ENCODE measurements at regions not wholly inside any gene's neighbourhood (a gene's known extent, or its start where the extent isn't known, plus 50 kb on each side); places are given as distances from the start of the nearest gene placed in this dataset.

DNA sequence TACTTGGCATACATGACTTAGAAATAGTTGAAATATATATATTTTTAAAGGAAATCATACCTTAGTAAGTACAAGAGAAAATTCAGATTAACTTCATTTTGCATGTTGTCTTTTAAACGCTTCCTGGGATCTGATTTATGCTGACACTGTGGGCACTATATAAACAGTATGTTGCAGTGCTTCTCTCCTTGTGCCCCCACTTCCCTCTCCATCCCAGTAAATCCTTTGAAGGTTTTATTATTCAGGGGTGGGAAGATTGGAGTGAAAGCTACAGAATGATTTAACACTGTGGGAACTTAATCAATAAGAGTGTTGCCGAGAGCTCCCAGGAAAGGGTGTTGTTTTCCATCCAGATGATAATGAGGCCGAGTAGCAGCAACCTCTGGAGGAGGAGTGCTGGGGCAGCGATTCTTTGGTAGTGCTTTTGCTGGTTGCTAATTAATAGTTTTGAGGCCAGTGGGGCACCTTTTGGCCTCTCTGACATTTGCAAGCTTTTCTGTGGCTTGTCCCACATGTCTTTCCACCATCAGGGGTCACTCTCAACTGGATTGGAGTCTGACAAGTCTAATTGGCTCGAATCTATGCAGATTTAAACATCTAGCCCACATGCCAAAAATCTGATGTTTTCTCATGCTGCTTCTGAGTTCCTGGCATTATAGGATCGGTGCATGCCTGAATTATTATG lies 183.0 kb upstream of the MMS22L start:
- CTCF ChIA-PET: no interaction called here

DNA sequence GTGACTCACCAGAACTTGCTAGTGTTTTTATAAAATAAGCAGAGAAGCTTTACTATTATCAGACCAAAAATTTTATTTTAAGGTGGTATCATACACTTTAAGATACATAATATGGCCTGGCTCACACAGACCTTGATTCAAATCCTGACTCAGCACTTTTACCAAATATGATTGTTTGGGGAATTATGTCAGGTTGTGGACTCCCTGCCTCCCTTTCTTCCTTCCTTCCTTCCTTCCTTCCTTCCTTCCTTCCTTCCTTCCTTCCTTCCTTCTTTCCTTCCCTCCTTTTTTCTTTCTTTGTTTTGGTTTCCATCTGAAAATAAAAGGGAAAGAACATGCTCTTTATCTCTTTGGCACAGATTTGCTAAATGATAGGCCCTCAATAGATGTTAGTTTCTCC lies 186.0 kb upstream of the MMS22L start:
- Histone ChIP-seq H3K4me3 (ENCODE audit: control extremely low read depth in 1 of 5, extremely low read depth in 1 of 5, insufficient read depth in 1 of 5, low read depth in 2 of 5, low read length in 4 of 5) (no peak overlapping the region), H4K20me1 (ENCODE audit: control insufficient read depth, insufficient read depth, low read length, poor library complexity, severe bottlenecking) (no peaks in the 10 kb centered on the region), H3K36me3 (replicated peaks in 1 of 2; ENCODE audit: control extremely low read depth in 1 of 2, control insufficient read depth in 1 of 2, extremely low read depth in 1 of 2, insufficient read depth in 2 of 2, low read length in 1 of 2) (no peaks in the 10 kb centered on the region), H3K4me2 (replicated peaks; ENCODE audit: low read depth, low read length, poor library complexity, severe bottlenecking) (no peak overlapping the region), H3K79me2 (ENCODE audit: control insufficient read depth, insufficient read depth, low read length) (no peaks in the 10 kb centered on the region), H3K27ac (ENCODE audit: low read length in 2 of 2) (no peak overlapping the region), H2AFZ (ENCODE audit: insufficient read depth, low read depth, low read length, poor library complexity, severe bottlenecking) (no peak overlapping the region), H3K9me3 (ENCODE audit: control extremely low read depth in 1 of 3, control insufficient read depth in 2 of 3, insufficient read depth in 1 of 3, low read length in 2 of 3) (no peaks in the 10 kb centered on the region), H3K4me1 (ENCODE audit: control insufficient read depth in 2 of 2, insufficient read depth in 2 of 2, low read length in 2 of 2) (no peaks in the 10 kb centered on the region), H3K9ac (ENCODE audit: low read length) (no peak overlapping the region), H3K27me3 (replicated peaks in 1 of 4; ENCODE audit: control extremely low read depth in 1 of 4, control insufficient read depth in 3 of 4, insufficient read depth in 4 of 4, low read length in 3 of 4) (no peaks in the 10 kb centered on the region)
- no peaks in the 10 kb centered on the region for H3K4me1 Mint-ChIP-seq
- intact Hi-C loops (cut with micrococcal nuclease): no loop called here
- ATAC-seq (ENCODE audit: low read depth) (no peak), DNase-seq (no peak)
- no peak for TF ChIP-seq EZH2 (IDR thresholded peaks at IDR 0.05; ENCODE audit: borderline replicate concordance, insufficient read depth, low read depth, low read length, poor library complexity, severe bottlenecking)
- TF ChIP-seq, protein P1, sequence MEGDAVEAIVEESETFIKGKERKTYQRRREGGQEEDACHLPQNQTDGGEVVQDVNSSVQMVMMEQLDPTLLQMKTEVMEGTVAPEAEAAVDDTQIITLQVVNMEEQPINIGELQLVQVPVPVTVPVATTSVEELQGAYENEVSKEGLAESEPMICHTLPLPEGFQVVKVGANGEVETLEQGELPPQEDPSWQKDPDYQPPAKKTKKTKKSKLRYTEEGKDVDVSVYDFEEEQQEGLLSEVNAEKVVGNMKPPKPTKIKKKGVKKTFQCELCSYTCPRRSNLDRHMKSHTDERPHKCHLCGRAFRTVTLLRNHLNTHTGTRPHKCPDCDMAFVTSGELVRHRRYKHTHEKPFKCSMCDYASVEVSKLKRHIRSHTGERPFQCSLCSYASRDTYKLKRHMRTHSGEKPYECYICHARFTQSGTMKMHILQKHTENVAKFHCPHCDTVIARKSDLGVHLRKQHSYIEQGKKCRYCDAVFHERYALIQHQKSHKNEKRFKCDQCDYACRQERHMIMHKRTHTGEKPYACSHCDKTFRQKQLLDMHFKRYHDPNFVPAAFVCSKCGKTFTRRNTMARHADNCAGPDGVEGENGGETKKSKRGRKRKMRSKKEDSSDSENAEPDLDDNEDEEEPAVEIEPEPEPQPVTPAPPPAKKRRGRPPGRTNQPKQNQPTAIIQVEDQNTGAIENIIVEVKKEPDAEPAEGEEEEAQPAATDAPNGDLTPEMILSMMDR (IDR thresholded peaks at IDR 0.05): no peak
- H3K9me3 Mint-ChIP-seq (ENCODE audit: insufficient read depth): no peaks in the 10 kb centered on the region
- POLR2A ChIA-PET: no interaction called here
- H3K27me3 Mint-ChIP-seq: peaks cover 3% of the 10 kb centered on the region
- no peak overlapping the region for H3K27ac Mint-ChIP-seq
- no peak overlapping the region for H3K4me3 Mint-ChIP-seq
- CTCF ChIA-PET: no interaction called here

More for the DNA sequence above, 183.0 kb upstream of the MMS22L start:
- Histone ChIP-seq H4K20me1 (ENCODE audit: control insufficient read depth, insufficient read depth, low read length, poor library complexity, severe bottlenecking) (no peaks in the 10 kb centered on the region), H3K79me2 (ENCODE audit: control insufficient read depth, insufficient read depth, low read length) (no peaks in the 10 kb centered on the region), H3K4me1 (ENCODE audit: control insufficient read depth in 2 of 2, insufficient read depth in 2 of 2, low read length in 2 of 2) (no peaks in the 10 kb centered on the region), H3K27me3 (replicated peaks in 1 of 4; ENCODE audit: control extremely low read depth in 1 of 4, control insufficient read depth in 3 of 4, insufficient read depth in 4 of 4, low read length in 3 of 4) (no peaks in the 10 kb centered on the region), H2AFZ (ENCODE audit: insufficient read depth, low read depth, low read length, poor library complexity, severe bottlenecking) (no peak overlapping the region), H3K4me2 (replicated peaks; ENCODE audit: low read depth, low read length, poor library complexity, severe bottlenecking) (no peak overlapping the region), H3K27ac (ENCODE audit: low read length in 2 of 2) (no peak overlapping the region), H3K36me3 (replicated peaks in 1 of 2; ENCODE audit: control extremely low read depth in 1 of 2, control insufficient read depth in 1 of 2, extremely low read depth in 1 of 2, insufficient read depth in 2 of 2, low read length in 1 of 2) (no peaks in the 10 kb centered on the region), H3K4me3 (ENCODE audit: control extremely low read depth in 1 of 5, extremely low read depth in 1 of 5, insufficient read depth in 1 of 5, low read depth in 2 of 5, low read length in 4 of 5) (no peak overlapping the region), H3K9ac (ENCODE audit: low read length) (no peak overlapping the region), H3K9me3 (ENCODE audit: control extremely low read depth in 1 of 3, control insufficient read depth in 2 of 3, insufficient read depth in 1 of 3, low read length in 2 of 3) (no peaks in the 10 kb centered on the region)
- WGBS (ENCODE audit: insufficient coverage): 56% methylated on average over 4 of the region's 6 CpGs
- DNase-seq (no peak), ATAC-seq (ENCODE audit: low read depth) (no peak)
- no peak overlapping the region for H3K27ac Mint-ChIP-seq
- TF ChIP-seq, protein P1 (IDR thresholded peaks at IDR 0.05): no peak
- TF ChIP-seq EZH2 (IDR thresholded peaks at IDR 0.05; ENCODE audit: borderline replicate concordance, insufficient read depth, low read depth, low read length, poor library complexity, severe bottlenecking): no peak
- POLR2A ChIA-PET: no interaction called here
- no peaks in the 10 kb centered on the region for H3K4me1 Mint-ChIP-seq
- intact Hi-C loops (cut with micrococcal nuclease): no loop called here
- no peaks in the 10 kb centered on the region for H3K9me3 Mint-ChIP-seq (ENCODE audit: insufficient read depth)
- peaks cover 8% of the 10 kb centered on the region for H3K27me3 Mint-ChIP-seq
- H3K4me3 Mint-ChIP-seq: no peak overlapping the region

Data from B cell (primary cell).